ENCODE measurements at regions not wholly inside any gene's neighbourhood (a gene's known extent, or its start where the extent isn't known, plus 50 kb on each side); places are given as distances from the start of the nearest gene placed in this dataset.
A peak's percentile ranks its signal among the peaks of the same experiment; 100 is the strongest.

GRCh38 chr10:120960725-120961124 is 109.6 kb downstream of the WDR11 start:
- no peak overlapping the region for H3K27ac ChIP-seq
- no peaks in the 10 kb centered on the region for H3K36me3 ChIP-seq (replicated peaks in 1 of 2)
- no peak for DNase-seq
- no peaks in the 10 kb centered on the region for H3K27me3 ChIP-seq
- peaks cover 11 to 12% of the 10 kb centered on the region in 2 donors for H3K4me1 ChIP-seq (replicated peaks in 1 of 2)
- TF ChIP-seq POLR2A (IDR thresholded peaks at IDR 0.05) (no peak), CTCF (IDR thresholded peaks at IDR 0.05) (no peak)
- WGBS, 4 donors: 95 to 97% (median 97%) methylated on average over 7 of the region's 7 CpGs
- H3K9me3 ChIP-seq (replicated peaks in 1 of 3): no peaks in the 10 kb centered on the region
- no peak overlapping the region for H3K4me3 ChIP-seq
- intact Hi-C loops (cut with DNase I): no loop called here

- DNase-seq: peak in 5 of 7 donors; percentile 58 to 75 (median 68)
- H3K36me3 ChIP-seq (replicated peaks in 1 of 2): no peaks in the 10 kb centered on the region
- WGBS, 4 donors: 64 to 70% (median 66%) methylated on average over 17 of the region's 17 CpGs
- H3K9me3 ChIP-seq (replicated peaks in 1 of 3): no peaks in the 10 kb centered on the region
- TF ChIP-seq CTCF (IDR thresholded peaks at IDR 0.05): no peak
- TF ChIP-seq POLR2A (IDR thresholded peaks at IDR 0.05): no peak
- peaks cover 11 to 12% of the 10 kb centered on the region in 2 donors for H3K4me1 ChIP-seq (replicated peaks in 1 of 2)
- intact Hi-C loops (cut with DNase I): no loop called here
- H3K27me3 ChIP-seq: no peaks in the 10 kb centered on the region
- H3K4me3 ChIP-seq: no peak overlapping the region
- peak overlapping the region in 4 of 5 donors; percentile 13 to 61 (median 49) for H3K27ac ChIP-seq
Observed at GRCh38 chr10:120961795-120962755, 110.9 kb downstream of the WDR11 start.

GRCh38 chr10:120962756-120963593 is 111.8 kb downstream of the WDR11 start:
- TF ChIP-seq POLR2A (IDR thresholded peaks at IDR 0.05) (no peak), CTCF (IDR thresholded peaks at IDR 0.05) (no peak)
- H3K9me3 ChIP-seq (replicated peaks in 1 of 3): no peaks in the 10 kb centered on the region
- WGBS, 4 donors: 72 to 82% (median 77%) methylated on average over 17 to 23 of the region's 23 CpGs
- DNase-seq: peak in 1 of 7 donors; percentile 51
- H3K4me3 ChIP-seq: no peak overlapping the region
- peaks cover 11 to 12% of the 10 kb centered on the region in 2 donors for H3K4me1 ChIP-seq (replicated peaks in 1 of 2)
- intact Hi-C loops (cut with DNase I): no loop called here
- peak overlapping the region in 4 of 5 donors; percentile 13 to 61 (median 49) for H3K27ac ChIP-seq
- no peaks in the 10 kb centered on the region for H3K27me3 ChIP-seq
- H3K36me3 ChIP-seq (replicated peaks in 1 of 2): no peaks in the 10 kb centered on the region
